HCT116 (cell line): ENCODE measurements at regions not wholly inside any gene's neighbourhood (a gene's known extent, or its start where the extent isn't known, plus 50 kb on each side); places are given as distances from the start of the nearest gene placed in this dataset.
"Not testable (repeated sequence)": the region's sequence is repeated elsewhere in the genome, so short reads cannot be mapped to it uniquely, and the experiment has no call there.

Experiments
- ATAC-seq: fragments of 200-7000 bp; cut with Tn5 transposase; 2 replicates; pipeline ENCODE4 v1.9.1; 2020; ENCODE audit warnings: mild to moderate bottlenecking, moderate library complexity
- BruUV-seq: library from RNA; stranded (reverse); fragments of 400-500 nt; replicated peaks from 2 replicates; lab custom pipeline; 2021; lab: Mats Ljungman, UMichigan
- CTCF ChIA-PET: fragments of 300-600 bp; sonication (Branson Sonifier 250); formaldehyde crosslinking; loops from one replicate; lab custom pipeline; 2021; ENCODE audit warnings: antibody characterized with exemption; lab: Charles Lee
- POLR2A ChIA-PET: fragments of 300-600, 350-600 bp; sonication (Branson Sonifier 250); formaldehyde crosslinking; loops from one replicate; lab custom pipeline; 2021; ENCODE audit warnings: antibody characterized with exemption; lab: Charles Lee
- RAD21 ChIA-PET, 2 experiments: fragments of 300-600 bp; sonication (Branson Sonifier 250); formaldehyde crosslinking; loops; one replicate each; lab custom pipeline; 2023; ENCODE audit warnings: low total read pairs in 2 of 2; ENCODE audit not compliant: uncharacterized antibody in 2 of 2, unreplicated experiment in 2 of 2, low non-redundant PET in 1 of 2; lab: Charles Lee
- DNase-seq: peaks from one replicate; pipeline ENCODE4 v3.0.0-alpha.2; 2010; ENCODE audit warnings: low read depth, low spot score
- H2AFZ ChIP-seq: fragments of 200-600 bp; shearing (Covaris generic), sonication (generic); 2 replicates; pipeline ENCODE4 v1.6.1; 2017; ENCODE audit warnings: low read depth, mixed run types, mixed read lengths, antibody characterized with exemption, low read length; ENCODE audit not compliant: poor library complexity, severe bottlenecking
- H3K27ac ChIP-seq: 2 replicates; pipeline ENCODE4 v1.5.1; 2012; ENCODE audit warnings: low read depth, low read length
- H3K27me3 ChIP-seq: fragments of 200-600 bp; sonication (generic); 2 replicates; pipeline ENCODE4 v1.6.1; 2016; ENCODE audit warnings: mixed run types, low read length, mixed read lengths; ENCODE audit not compliant: insufficient read depth
- H3K36me3 ChIP-seq, 2 experiments: fragments of 200-500 bp in 1 of 2; fragments of 200-600 bp in 1 of 2; sonication (Bioruptor generic) in 1 of 2; sonication (generic) in 1 of 2; 2 replicates each; pipeline versions ENCODE4 v1.5.1 to v1.6.1; 2014 to 2016; ENCODE audit warnings: low read length in 2 of 2, inconsistent platforms in 1 of 2, mixed read lengths in 1 of 2, mixed run types in 1 of 2; ENCODE audit not compliant: insufficient read depth in 2 of 2, control insufficient read depth in 1 of 2
- H3K4me1 ChIP-seq, 2 experiments: fragments of 200-600 bp in 1 of 2; sonication (generic) in 1 of 2; 2 replicates each; pipeline versions ENCODE4 v1.5.1 to v1.6.1; 2012 to 2017; ENCODE audit warnings: low read length in 2 of 2, inconsistent platforms in 1 of 2, mild to moderate bottlenecking in 1 of 2, mixed read lengths in 1 of 2, mixed run types in 1 of 2, moderate library complexity in 1 of 2; ENCODE audit not compliant: insufficient read depth in 2 of 2, control insufficient read depth in 1 of 2
- H3K4me2 ChIP-seq: fragments of 200-600 bp; sonication (generic); 2 replicates; pipeline ENCODE4 v1.6.1; 2017; ENCODE audit warnings: mixed run types, low read length, mixed read lengths
- H3K4me3 ChIP-seq, 2 experiments: fragments of 200-600 bp in 1 of 2; sonication (generic) in 1 of 2; replicated peaks in 1 of 2; 2 replicates each; pipeline ENCODE4 v1.5.1; 2011 to 2016; ENCODE audit warnings: low read length in 2 of 2, control low read depth in 1 of 2, low read depth in 1 of 2, mild to moderate bottlenecking in 1 of 2, mixed read lengths in 1 of 2, mixed run types in 1 of 2
- H3K79me2 ChIP-seq: fragments of 200-600 bp; sonication (generic); 2 replicates; pipeline ENCODE4 v1.6.1; 2017; ENCODE audit warnings: mild to moderate bottlenecking, mixed run types, low read length, moderate library complexity, mixed read lengths; ENCODE audit not compliant: insufficient read depth
- H3K9ac ChIP-seq: fragments of 200-600 bp; sonication (generic); 2 replicates; pipeline ENCODE4 v1.6.1; 2016; ENCODE audit warnings: low read length, mixed read lengths
- H3K9me2 ChIP-seq: fragments of 200-600 bp; sonication (generic), shearing (Covaris generic); 2 replicates; pipeline ENCODE4 v1.6.1; 2017; ENCODE audit warnings: mixed run types, mild to moderate bottlenecking, moderate library complexity; ENCODE audit not compliant: insufficient read depth
- H3K9me3 ChIP-seq, 2 experiments: fragments of 200-500 bp in 1 of 2; fragments of 200-600 bp in 1 of 2; sonication (Bioruptor generic) in 1 of 2; sonication (generic) in 1 of 2; 2 replicates each; pipeline ENCODE4 v1.6.1; 2014 to 2017; ENCODE audit warnings: low read length in 2 of 2, mixed read lengths in 2 of 2, inconsistent platforms in 1 of 2, low read depth in 1 of 2, mild to moderate bottlenecking in 1 of 2, mixed run types in 1 of 2, moderate library complexity in 1 of 2; ENCODE audit not compliant: control insufficient read depth in 1 of 2, insufficient read depth in 1 of 2
- H4K20me1 ChIP-seq: fragments of 200-600 bp; sonication (generic), shearing (Covaris generic); 2 replicates; pipeline ENCODE4 v1.6.1; 2017; ENCODE audit warnings: mixed run types, mild to moderate bottlenecking, moderate library complexity; ENCODE audit not compliant: insufficient read depth
- ATF3 ChIP-seq: IDR thresholded peaks from 2 replicates; pipeline ENCODE4 v1.6.1; 2012
- CBX3 ChIP-seq: IDR thresholded peaks from 2 replicates; pipeline ENCODE4 v1.6.1; 2012; ENCODE audit warnings: low read depth
- RAD21 ChIP-seq: IDR thresholded peaks from 2 replicates; pipeline ENCODE4 v1.6.1; 2012; ENCODE audit warnings: low read depth, mild to moderate bottlenecking
- REST ChIP-seq: IDR thresholded peaks from 2 replicates; pipeline ENCODE4 v1.6.1; 2012; ENCODE audit warnings: low read depth
- TCF7L2 ChIP-seq: IDR thresholded peaks from 2 replicates; pipeline ENCODE4 v1.7.0; 2011; ENCODE audit warnings: borderline replicate concordance, inconsistent platforms; ENCODE audit not compliant: insufficient read depth, insufficient read length; ENCODE audit errors: extremely low read depth
- YY1 ChIP-seq: IDR thresholded peaks from 2 replicates; pipeline ENCODE4 v1.6.1; 2011; ENCODE audit warnings: low read length, low read depth, moderate library complexity, mild to moderate bottlenecking; ENCODE audit not compliant: insufficient replicate concordance; ENCODE audit errors: extremely low read depth
- intact Hi-C: fragments of 100-400 bp; cut with micrococcal nuclease; formaldehyde crosslinking; loops from 2 replicates; pipeline ENCODE4 v1.10.0; 2022
- TF ChIP-seq, protein P1 (sequence below): IDR thresholded peaks from 2 replicates; pipeline ENCODE4 v1.6.1; 2012

GRCh38 chr10:29363930-29364329 is 75.1 kb downstream of the LYZL1 start:
- POLR2A ChIA-PET, H3K4me3 ChIP-seq, ATAC-seq, H3K9me2 ChIP-seq, H3K4me2 ChIP-seq, BruUV-seq, intact Hi-C loops, H4K20me1 ChIP-seq, H3K9me3 ChIP-seq, H3K79me2 ChIP-seq, RAD21 ChIA-PET, H3K9ac ChIP-seq, H2AFZ ChIP-seq, H3K27ac ChIP-seq, DNase-seq, H3K36me3 ChIP-seq, H3K27me3 ChIP-seq, CTCF ChIA-PET, H3K4me1 ChIP-seq: not testable (repeated sequence)

GRCh38 chr10:29366206-29366605 is 77.3 kb downstream of the LYZL1 start:
- ATAC-seq, H3K79me2 ChIP-seq, H3K27ac ChIP-seq, H3K36me3 ChIP-seq, H3K4me1 ChIP-seq, BruUV-seq, H4K20me1 ChIP-seq, H3K9me2 ChIP-seq, H3K4me3 ChIP-seq, H2AFZ ChIP-seq, CTCF ChIA-PET, H3K9ac ChIP-seq, DNase-seq, H3K4me2 ChIP-seq, RAD21 ChIA-PET, H3K9me3 ChIP-seq, intact Hi-C loops, POLR2A ChIA-PET: not testable (repeated sequence)
- peaks cover 19% of the 10 kb centered on the region for H3K27me3 ChIP-seq

GRCh38 chr10:29369419-29369818 is 80.5 kb downstream of the LYZL1 start:
- ChIA-PET CTCF (interaction anchor here (1.0 kb wide), 1 partner anchor 23 kb away, joined by 3 read pairs; no protein-coding TSS in a partner anchor), POLR2A (no interaction called here), RAD21 (no interaction called here)
- no peaks in the 10 kb centered on the region for H3K9me2 ChIP-seq
- no peaks in the 10 kb centered on the region for H3K36me3 ChIP-seq
- intact Hi-C loops, result no loop called here
- H3K9ac ChIP-seq, result no peak overlapping the region
- TF ChIP-seq, protein P1, sequence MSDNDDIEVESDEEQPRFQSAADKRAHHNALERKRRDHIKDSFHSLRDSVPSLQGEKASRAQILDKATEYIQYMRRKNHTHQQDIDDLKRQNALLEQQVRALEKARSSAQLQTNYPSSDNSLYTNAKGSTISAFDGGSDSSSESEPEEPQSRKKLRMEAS, result no peak
- TF ChIP-seq CBX3, result no peak
- TF ChIP-seq REST, result no peak
- no peak for TF ChIP-seq ATF3
- no peak for TF ChIP-seq TCF7L2
- no peak for TF ChIP-seq YY1
- no peak for TF ChIP-seq RAD21
- no peaks in the 10 kb centered on the region for H3K9me3 ChIP-seq
- no peaks in the 10 kb centered on the region for H4K20me1 ChIP-seq
- no peaks in the 10 kb centered on the region for H3K79me2 ChIP-seq
- H3K4me1 ChIP-seq, result no peaks in the 10 kb centered on the region
- no peak overlapping the region for H3K4me3 ChIP-seq
- H3K27me3 ChIP-seq, result peaks cover 29% of the 10 kb centered on the region
- no TSS peak for BruUV-seq
- DNase-seq, result no peak
- H3K4me2 ChIP-seq, result no peak overlapping the region
- H3K27ac ChIP-seq, result no peak overlapping the region
- H2AFZ ChIP-seq, result no peak overlapping the region
- no peak for ATAC-seq
